ENCODE measurements at regions not wholly inside any gene's neighbourhood (a gene's known extent, or its start where the extent isn't known, plus 50 kb on each side); places are given as distances from the start of the nearest gene placed in this dataset.

DNA sequence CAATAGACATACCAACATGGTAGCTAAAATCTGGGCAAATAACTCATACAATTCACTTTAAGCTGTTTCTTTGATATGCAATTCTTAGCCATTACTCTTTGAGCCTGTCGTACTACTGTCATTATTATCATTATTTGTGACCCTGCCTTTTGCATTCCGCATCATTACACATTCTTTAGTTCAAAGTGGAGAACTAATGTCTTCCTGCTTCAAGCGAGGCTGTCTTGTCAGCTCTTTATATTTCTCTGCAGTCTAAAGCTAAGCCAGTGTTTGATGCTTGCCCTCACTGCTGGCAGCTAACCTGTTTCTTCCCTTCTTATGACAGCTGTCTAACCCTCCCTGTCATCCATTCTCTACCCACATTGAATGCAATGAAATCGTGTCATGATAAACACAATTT is 186.8 kb downstream of the FAT4 start:
- TF ChIP-seq, protein P1, sequence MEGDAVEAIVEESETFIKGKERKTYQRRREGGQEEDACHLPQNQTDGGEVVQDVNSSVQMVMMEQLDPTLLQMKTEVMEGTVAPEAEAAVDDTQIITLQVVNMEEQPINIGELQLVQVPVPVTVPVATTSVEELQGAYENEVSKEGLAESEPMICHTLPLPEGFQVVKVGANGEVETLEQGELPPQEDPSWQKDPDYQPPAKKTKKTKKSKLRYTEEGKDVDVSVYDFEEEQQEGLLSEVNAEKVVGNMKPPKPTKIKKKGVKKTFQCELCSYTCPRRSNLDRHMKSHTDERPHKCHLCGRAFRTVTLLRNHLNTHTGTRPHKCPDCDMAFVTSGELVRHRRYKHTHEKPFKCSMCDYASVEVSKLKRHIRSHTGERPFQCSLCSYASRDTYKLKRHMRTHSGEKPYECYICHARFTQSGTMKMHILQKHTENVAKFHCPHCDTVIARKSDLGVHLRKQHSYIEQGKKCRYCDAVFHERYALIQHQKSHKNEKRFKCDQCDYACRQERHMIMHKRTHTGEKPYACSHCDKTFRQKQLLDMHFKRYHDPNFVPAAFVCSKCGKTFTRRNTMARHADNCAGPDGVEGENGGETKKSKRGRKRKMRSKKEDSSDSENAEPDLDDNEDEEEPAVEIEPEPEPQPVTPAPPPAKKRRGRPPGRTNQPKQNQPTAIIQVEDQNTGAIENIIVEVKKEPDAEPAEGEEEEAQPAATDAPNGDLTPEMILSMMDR (IDR thresholded peaks at IDR 0.05), result no peak
- TF ChIP-seq EP300 (IDR thresholded peaks at IDR 0.05), result no peak
- TF ChIP-seq POLR2AphosphoS5 (IDR thresholded peaks at IDR 0.05), result no peak
- no peak for TF ChIP-seq POLR2A (IDR thresholded peaks at IDR 0.05)
